NOMO-1 (cell line): ENCODE measurements at regions not wholly inside any gene's neighbourhood (a gene's known extent, or its start where the extent isn't known, plus 50 kb on each side); places are given as distances from the start of the nearest gene placed in this dataset.

ENCODE experiments used
- DNase-seq, 2 experiments: peaks; one replicate each; lab custom pipeline; 2025; ENCODE audit not compliant: unreplicated experiment in 2 of 2; lab: John Stamatoyannopoulos, UW

DNA sequence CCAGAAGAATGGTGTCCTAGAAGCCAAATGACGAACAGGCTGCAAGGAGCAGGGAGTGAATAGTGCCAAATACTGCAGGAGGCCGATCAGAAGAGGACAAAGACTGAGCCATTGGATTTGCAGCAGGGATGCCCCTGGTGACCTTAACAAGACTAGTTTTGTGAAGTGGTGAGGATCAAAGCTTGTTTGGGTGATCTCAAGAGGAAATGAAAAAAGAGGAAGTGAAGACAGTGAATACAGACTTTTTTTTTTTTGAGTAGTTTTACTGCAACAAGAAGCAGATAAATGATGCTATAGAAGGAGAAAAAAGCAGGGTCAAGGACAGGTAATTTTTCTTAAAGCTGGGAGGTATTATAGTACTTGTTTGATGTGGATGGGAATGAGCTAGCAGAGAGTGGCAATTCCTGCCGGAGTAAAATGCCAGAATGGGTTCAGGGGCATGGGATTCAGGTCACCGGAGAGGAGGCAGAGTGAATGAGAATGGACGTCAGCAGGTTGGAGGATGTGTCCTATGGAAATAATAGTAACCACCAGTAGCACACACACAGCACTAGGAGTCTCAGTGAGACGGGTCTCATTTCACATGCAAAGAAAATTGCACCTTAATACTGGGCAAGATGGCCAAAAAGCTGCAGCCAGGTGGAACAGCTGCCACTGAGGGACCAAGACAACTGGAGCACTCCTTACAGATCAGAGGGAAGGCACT, 345.8 kb upstream of the CCDC196 start:
- DNase-seq, result peak; percentile 1 to 71

DNA sequence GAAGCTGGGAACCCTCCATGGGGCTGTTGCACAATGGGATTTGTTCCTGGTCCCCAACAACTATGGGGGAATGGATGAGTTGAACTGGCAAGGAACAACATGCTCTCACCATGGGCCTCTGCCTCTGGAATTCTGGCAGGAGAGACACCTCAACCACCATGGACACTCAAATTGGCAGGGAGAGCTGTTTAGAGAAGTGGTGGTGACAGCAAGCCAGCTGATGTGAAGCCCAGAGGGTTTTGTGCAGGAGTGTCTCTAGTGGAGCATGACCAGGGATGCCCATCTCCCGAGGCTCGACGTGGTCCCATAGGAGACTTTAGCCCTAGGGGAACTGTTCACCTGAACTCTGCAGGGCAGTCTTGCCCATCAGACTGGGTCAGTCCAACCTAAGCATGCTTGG, 345.2 kb upstream of the CCDC196 start:
- no peak for DNase-seq

DNA sequence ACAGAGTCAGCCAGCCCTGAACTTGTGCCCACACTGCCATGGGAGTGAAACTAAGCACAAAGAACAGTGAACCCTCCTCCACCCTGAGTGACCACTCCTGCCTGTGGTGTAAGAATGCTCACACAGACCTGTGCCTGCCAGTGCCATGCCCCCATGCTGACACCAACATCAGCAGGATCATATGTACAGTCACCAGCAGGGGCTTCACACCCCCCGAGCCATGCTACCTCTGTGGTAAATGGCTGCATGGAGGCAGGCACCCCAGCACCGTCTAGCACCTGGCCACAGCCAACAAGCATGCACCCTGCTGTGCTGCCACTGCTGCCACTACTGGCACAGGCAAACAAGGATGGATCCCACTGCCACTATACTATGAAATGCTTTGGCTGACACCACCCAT, 344.4 kb upstream of the CCDC196 start:
- DNase-seq, result no peak

DNA sequence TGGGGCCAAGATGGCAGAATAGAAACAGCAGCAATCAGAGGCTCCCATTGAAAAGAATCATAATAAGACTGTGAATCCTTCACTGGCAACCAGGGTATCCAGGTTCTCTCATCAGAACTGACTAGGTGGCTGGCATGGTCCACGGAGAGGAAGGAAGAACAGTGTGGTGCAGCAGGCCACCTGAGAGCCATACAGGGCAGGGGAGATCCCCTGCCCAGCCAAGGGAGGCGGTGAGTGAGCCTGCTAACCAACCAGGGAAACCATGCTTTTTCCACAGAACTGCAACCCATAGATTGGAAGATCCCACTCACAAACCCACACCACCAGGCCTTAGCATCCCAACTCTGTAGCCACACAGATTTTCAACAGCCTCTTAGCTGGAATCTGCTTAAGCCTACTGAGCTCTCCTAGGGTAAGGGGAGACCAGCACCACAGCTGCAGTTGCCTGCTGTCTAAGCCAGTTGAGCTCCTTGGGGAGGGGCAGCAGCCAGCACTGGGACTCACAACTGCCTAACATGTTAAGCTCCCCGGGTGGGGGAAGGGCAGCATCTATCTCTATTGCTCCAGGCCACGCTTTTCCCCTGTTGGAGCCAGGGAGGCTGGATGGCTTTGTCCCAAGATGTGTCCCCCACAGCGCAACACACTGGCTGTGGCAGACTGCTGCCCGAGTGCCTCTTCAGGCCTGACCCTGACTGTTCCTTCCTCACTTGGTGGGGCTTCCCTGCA, 342.6 kb upstream of the CCDC196 start:
- no peak for DNase-seq

DNA sequence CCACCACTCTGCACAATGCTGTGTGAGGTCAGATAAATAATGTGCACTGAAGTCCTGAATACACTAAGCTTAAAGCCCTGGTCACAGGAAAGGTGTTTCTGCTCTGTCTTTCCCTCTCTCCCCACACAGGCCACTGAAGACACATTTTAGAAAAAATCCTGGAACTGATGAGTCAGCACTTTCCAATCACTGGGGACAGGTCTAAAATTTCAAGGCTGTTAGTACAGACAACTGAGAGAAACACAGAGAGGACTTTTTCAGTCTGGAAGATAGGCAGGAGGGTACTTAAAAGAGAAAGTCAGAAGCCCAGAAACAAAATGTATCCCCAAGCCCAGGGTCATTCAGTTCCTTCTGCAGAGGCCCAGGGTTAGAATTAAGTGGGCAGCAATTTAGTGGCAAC, 333.9 kb upstream of the CCDC196 start:
- DNase-seq, result no peak

DNA sequence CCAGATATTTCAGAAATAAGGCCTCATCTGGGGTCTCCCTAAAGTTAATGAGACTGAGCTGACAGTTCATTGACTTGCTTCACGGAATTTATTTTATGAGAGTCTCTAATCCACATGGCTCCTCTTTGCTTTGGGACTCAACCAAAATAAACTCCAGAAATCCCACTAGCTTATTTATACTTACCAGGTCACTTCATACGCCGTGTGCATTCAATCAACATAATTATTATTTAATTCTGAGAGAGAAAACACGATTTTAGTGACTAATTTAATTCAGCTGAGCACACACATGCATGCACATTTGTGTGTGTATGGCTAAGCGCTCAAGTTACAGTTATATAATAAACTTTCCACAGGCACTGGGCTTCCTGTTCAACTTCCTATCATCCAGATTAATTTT, 333.4 kb upstream of the CCDC196 start:
- no peak for DNase-seq

DNA sequence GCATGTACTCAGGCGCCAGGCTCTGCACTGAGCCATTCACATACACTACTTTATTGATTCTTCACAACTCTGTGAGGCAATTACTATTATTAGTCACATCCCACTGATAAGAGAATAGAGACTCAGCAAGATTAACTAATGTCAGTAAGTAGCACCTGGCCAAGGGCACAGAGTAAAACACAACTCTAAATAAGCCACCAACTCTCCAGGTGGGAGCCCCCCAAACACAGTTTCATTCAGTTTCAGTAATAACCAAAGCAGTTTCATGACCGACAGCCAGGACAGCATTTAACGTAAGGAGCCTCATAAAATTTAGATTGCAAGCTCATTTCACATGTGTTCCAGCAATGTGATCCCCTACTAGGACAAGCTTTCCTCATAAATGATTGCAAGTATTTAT, 323.1 kb upstream of the CCDC196 start:
- no peak for DNase-seq

DNA sequence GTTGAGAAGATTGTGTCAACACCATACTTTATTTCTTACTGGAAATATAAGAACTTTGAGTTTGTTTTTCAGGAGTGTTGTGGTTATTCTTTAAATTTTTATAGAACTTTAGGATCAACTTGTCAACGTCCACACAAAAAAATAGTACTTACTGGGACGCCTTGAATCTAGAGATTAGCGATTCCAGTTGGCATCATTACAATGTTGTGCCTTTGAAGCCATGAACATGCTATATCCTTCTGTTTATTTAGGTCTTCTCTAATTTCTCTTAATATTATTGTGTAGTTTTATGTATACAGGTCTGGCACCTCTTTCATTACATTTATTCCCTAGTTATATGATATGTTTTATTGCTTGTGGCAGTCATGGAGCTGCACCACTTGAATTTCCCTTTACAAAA, 320.8 kb upstream of the CCDC196 start:
- DNase-seq, result no peak

DNA sequence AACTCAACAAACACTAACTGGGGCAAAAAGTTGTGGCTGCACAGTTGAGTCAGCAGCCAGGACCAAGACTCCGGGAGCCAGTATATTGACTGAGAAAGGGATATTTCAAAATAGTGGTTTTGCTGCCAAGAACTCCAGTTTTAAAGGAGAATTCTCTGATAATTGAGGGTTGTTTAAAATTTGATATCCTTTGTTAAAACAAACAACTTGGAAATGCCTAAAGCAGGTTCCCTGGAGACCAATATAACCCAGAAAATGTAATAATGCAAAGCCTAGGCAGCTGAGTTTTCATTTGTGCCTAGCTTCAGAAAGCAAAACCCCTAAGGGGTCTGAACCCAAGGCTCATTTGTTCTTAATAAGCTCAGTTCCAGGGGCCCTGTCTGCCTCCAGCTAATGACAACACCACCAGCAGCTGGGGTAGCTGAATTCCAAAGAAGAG, 311.7 kb upstream of the CCDC196 start:
- DNase-seq, result no peak

DNA sequence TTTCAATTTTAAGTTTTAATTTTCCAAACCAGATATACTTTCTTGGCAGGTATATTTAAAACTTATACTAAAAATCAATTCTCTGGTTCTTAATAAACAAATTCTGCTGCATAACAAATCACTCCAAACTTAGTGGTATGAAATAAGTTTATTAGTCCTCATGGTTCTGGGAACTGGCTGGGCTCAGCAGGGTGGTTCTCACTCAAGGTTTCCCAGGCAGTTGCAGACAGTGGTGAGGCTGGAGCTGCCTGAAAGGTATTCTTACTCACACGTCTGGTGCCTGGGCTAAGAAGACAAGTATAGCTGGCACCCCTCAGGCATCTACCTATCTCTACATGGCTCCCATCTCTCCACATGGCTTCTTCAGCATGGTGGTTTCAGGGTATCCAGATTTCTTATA, 308.2 kb upstream of the CCDC196 start:
- no peak for DNase-seq

DNA sequence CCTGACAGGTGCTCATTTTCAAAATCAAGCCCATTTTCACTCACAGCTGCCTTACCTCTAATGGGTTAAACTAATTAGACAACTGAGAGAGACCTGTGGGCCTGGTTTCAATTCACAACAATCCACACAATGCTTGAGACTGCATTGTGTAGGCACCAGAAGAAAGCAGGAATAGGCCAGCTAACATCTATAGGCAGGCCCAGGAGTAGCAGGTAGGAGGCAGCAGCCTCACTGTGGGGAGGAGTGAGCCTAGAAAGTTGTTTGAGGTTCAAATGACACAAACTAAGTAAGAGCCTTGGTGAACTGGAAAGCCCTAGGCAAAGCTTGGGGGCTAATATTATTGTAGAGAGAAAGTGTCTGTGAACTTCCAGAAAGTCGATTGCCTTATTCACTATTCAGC, 289.5 kb upstream of the CCDC196 start:
- DNase-seq, result no peak

DNA sequence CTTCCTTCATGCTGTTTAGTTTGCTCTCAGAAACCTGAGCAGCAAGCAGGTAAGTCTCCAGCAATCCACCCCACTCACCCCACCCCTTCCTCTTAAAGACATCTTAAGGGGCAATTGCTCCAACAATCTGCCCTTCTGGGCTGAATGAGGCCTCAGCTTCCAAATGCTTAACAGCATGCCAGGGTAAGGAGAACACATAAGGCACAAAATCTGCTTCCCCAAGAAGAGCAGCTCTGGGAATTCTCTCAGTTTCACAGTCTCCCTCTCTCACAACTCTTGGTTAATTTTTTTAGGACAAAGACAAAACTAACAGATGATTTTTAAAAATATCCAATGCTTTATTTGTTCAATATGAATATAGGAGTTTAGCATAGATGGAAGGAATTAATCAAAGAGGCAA, 288.9 kb upstream of the CCDC196 start:
- DNase-seq, result no peak

DNA sequence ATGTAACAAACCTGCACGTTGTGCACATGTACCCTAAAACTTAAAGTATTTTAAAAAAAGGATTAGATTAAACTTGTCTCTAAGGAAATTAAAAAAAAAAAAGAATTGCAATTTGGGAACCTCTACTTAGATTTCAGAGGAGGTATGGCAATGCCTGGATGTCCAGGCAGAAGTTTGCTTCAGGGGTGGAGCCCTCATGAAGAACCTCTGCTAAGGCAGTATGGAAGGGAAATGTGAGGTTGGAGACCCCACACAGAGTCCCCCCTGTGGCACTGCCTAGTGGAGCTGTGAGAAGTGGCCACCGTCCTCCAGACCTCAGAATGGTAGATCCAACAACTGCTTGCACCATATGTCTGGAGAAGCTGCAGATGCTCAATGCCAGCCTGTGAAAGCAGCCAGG, 279.6 kb upstream of the CCDC196 start:
- DNase-seq, result no peak

DNA sequence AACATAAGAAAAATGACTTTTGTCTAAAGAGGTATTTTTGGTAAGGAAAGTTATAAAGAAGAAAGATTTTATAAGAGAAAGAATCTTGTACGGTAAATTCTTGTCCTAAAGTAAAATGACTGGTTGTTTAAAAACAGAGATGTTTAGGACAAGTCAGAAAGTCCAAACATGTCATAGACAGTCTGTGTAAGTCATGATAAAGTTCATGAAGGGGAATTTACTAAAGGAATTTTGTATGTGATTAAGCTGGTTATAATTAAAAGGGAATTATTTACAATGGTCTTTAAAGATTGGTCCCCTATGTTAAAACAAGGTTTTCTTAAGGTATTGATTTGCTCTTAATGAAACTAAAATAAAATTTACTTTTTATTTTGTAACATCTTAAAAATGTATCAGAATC, 269.4 kb upstream of the CCDC196 start:
- no peak for DNase-seq

DNA sequence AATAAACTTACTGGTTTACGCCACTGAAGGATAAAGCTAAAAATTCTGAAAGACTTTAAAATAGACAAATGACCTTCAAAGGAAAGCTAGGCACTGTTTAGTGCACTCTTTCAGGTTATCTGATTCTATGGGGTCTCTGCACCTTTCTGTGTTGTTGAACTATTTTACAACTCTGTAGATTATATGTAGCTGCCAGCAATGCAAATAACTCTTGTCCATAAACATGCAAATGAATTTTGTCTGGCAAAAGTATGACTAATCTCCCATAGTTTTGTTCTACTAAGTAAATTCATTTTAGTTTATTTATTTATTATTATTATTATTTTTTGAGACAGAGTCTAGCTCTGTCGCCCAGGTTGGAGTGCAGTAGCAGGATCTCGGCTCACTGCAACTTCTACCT, 266.3 kb upstream of the CCDC196 start:
- no peak for DNase-seq

DNA sequence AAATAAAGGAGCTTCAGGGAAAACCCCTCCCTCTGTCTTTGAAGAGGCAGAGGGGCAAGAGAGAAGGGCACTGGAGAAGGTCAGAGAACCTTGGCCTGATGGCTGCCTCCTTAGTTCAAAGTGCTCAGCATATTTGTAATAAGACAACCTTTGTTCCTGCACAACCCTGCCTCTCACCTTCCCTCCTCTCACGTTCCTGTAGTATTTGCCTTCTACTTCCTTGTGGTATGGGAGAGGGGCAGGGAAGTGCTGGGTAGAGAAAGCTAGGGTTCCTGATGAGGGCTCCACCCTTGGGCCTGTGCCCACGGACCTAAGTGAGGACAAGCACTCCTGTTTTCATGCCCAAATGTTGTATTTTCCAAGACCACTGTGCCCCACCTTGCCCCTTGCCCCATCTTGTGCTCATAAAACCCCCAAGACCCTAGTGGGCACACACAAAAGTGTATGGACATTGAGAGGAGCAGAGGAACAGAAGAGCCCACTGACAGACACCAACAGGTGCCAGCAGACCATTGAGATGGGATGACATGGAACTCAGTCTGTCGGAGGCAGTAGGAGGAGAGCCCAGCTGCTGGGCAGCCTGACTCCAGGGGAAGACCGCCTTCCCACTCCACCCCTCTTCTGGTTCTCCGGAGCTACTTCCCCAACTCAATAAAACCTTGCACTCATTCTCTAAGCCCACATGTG, 261.5 kb upstream of the CCDC196 start:
- no peak for DNase-seq

DNA sequence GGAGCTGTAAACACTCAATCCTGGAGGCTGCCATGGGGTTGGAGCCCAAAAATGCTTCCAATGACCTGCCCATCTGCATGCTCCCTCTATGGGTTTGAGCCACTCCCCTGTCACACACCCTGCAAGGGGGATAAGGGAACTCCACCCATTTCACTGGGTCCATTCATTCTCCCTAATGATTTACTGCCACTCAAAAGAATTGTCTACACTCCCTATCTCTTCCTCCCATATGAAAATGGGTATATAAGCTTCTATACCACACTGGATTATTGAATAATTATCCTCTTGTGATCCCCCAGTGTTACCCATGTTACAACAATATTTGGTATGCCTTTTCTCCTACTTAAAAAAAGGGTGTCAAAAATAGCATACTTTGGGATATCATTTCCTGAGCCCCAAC, 260.8 kb upstream of the CCDC196 start:
- DNase-seq, result no peak

DNA sequence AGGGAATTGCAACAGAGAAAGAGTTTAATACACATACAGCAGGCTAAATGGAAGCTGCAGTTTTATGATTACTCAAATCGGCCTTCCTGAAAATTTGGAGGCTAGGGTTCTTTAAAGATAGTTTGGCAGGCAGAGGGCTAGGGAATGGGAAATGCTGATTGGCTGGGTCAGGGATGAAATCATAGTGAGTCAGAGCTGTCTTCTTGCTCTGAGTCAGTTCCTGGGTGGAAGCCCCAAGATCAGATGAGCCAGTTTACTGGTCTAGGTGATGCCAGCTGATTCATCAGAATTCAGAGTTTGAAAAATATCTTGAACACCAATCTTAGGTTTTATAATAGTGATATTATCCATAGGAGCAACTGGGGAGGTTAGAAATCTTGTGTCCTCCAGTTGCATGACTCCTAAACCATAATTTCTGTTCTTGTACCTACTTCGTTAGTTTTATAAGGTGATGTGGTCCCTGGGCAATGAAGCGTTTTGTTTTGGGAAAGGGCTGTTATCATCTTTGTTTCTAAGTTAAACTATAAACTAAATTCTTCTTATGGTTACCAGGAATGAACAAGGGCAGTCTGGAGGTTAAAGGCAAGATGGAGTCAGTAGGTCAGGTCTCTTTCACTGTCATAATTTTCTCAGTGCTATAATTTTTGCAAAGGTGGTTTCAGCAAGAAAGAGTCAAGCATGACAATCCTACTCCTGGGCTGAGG, 257.8 kb upstream of the CCDC196 start:
- DNase-seq, result no peak

DNA sequence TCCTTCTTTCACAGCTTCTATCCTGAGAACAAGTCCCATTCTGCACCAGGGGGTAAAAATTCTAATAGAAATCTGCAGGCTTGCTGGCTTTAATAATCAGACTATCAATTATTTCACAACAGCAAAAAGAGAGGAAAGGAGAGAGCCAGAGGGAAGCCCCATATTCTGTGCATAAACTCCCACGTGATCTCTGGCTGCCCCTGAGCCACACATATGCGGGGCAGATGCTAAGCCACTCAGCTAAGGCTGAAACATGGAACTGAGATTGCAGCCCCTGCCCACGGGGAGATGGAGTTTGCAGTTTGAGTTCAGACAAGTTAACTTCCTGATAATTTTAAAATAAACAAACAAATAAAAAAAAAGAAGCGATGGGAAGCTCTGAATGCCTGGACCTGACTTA, 254.4 kb upstream of the CCDC196 start:
- DNase-seq, result no peak

DNA sequence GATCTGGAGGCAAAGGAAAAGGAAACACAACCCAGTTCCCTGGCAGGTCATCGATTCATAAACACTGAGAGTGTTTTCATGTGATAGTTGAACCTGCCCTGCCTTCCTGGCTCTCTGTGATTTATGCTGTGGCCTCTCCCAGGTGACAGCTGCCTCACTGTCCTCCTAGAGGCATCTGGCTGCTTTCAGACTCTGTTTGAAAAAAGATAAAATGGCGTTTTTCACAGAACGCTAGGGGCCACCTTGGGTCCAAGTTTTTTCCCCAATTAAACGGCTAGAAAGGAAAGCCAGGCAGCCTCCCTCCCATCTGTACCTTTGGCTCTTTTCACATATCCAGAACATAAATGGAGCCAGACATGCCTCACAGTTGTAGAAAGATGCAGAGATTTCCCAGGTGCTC, 252.6 kb upstream of the CCDC196 start:
- DNase-seq, result no peak

DNA sequence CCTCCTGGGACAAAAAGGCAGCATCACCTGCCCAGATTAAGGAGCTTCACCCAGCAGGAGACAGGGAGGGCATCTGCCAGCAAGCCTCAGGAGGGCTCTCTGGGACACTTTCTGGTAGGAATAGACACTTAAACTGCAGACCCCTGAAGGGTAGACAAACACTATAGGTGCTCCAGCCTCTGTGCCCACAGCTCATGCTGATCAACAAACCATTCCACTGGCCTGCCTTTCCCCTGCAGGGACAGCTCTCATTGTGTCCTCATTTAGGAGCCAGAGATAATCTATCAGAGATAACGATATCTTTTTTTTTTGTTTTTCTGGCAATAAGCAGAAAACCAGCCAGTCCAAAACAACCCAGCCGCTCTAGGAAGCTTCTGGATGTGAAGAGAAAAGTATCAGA, 251.8 kb upstream of the CCDC196 start:
- no peak for DNase-seq
